GM19455 (cell line): ENCODE measurements at regions not wholly inside any gene's neighbourhood (a gene's known extent, or its start where the extent isn't known, plus 50 kb on each side); places are given as distances from the start of the nearest gene placed in this dataset.
"Not testable (repeated sequence)": the region's sequence is repeated elsewhere in the genome, so short reads cannot be mapped to it uniquely, and the experiment has no call there.

Source experiments
- ATAC-seq: cut with Tn5 transposase; IDR thresholded peaks from one replicate; pipeline ENCODE4 v1.9.1; 2021; ENCODE audit not compliant: unreplicated experiment

DNA sequence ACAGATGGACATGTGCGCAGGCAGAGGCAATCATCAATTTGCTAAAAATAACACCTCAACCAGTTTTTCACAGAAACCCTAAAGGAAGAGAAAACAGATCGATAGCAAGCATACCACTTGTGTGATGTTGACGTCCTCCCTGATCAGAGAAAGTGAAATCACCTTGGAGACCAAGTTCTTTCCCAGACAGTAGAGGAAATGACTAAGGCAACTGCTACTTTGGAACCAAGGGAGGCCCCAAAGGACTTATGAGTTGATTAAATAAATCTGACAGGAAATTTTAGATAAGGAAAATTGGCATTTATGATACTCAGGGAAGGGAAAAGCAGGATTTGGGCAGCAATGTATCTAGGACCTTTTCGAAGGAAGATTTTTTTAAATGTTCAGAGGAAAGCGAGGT is 267.1 kb upstream of the ASIC2 start:
- no peak for ATAC-seq

- ATAC-seq, result no peak
Observed at GRCh38 chr17:33560871-33561270, 267.8 kb upstream of the ASIC2 start.

- ATAC-seq, result no peak
Observed at GRCh38 chr17:33561569-33562334, 268.7 kb upstream of the ASIC2 start.

DNA sequence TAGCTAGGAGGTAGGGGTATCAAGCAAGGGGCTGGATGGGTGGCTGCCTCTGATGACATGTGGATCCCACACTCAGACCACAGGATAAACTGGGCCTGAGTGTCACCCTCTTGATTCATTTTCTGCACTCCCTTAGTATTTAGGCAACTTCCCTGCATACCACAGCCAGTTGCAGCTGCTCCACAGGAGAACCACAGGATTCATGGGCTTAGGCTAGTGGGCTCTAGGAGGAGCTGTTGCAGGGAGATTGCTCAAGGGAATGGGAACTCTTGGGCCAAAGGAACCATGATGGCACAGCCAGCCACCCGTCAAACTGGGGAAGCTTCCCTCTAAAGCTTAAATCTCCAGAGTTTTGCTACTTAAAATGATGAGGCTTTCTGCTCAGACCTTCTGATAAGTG is 269.7 kb upstream of the ASIC2 start:
- no peak for ATAC-seq

DNA sequence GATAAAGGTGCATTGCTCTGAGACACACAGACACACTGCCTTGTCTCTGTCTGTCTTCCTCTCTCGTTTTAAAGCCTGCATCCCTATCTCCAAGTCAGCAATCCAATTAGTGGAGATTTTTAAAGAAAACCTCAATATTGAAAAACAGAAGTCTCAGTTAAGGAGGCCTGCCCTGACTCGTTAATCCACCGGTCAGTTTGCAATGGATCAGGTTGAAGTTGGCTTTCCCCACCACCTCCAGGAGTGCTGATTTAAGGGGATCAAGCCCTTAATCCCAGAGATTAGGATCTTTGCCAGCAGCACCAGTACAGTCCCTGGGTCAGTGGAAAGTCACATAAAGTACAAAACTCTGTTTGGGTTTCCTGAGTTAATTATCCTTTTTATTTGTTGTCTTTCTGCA is 271.1 kb upstream of the ASIC2 start:
- ATAC-seq, result no peak

DNA sequence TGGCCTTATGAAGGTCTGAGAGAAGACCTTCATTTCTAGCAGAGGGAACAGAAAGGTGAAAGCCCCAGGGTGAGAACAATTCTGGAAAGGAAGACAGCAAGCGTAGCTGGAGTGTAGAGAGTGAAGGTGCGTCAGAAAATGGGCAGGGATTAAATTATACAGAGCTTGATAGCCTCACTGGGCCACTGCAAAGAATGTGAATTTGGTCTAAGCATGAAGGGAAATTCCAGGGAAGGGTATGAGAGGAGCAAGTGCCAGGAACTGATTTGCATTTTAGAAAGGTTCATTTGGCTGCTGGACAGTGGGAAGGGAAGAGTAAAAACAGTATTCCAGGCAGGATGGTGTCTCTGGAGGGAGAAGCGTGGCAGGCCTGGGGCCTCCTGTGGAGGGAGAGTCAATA is 274.1 kb upstream of the ASIC2 start:
- ATAC-seq, result no peak

GRCh38 chr17:33572615-33573014 is 279.5 kb upstream of the ASIC2 start:
- no peak for ATAC-seq

DNA sequence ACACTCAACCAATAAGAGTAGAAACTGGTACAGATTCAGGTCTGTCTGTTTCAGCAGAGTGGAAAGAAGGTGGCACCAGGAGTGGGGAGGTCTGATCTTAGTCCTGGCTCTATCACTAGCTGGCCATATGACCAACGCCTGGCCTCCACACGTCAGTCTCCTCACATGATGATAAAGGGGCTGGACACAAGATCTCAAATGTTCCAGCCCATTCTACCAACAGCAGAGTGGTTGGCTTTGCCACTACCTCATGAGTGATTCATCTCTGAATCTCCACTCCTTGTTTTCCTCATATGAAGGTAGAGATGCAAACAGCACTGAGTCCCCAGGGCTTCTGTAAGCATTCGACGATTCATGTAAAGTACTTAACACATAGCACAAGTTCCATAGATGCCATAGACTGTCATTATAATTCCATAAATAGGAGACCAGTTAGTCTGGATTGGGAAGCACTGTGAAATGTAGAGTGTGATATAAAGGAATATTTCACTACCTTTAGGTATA is 281.9 kb upstream of the ASIC2 start:
- no peak for ATAC-seq

GRCh38 chr17:33579740-33580139 is 286.6 kb upstream of the ASIC2 start:
- ATAC-seq, result not testable (repeated sequence)

DNA sequence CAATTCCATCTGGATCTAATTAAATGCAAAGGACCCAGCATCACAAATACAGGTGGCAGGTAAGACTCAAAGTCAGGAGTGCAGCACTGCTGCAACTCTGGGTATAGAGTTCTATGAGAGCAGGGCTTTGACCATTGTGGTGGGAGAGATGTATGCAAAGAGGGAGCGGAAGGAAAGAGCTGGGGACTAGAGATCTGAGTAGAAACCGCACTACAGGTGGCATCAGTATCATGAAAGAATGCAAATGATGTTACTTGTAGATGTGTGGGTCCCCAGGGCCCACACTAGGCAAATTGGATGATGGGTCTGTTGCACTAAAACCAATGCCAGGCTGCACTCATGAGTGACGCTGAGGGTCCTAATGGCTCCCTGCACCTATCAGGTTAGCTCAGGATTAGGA is 287.1 kb upstream of the ASIC2 start:
- no peak for ATAC-seq

DNA sequence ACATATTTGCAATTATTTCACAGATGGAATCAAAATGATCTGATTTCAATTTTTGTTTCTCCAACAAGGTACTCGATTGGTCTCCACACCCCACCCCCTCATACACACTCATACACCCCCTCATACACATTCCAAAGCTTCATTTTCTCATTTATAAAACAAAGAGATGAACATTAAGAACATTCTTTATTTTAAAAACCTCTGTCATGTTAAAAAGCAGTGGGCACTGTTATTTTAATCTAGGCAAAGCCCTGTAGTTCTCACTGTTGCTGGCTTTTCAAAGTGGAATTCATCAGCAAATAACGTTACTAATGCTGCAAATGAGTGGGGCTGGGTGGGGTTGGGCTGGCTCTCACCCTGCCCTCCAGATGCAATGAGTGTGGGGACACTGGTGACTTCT is 289.6 kb upstream of the ASIC2 start:
- ATAC-seq, result no peak

DNA sequence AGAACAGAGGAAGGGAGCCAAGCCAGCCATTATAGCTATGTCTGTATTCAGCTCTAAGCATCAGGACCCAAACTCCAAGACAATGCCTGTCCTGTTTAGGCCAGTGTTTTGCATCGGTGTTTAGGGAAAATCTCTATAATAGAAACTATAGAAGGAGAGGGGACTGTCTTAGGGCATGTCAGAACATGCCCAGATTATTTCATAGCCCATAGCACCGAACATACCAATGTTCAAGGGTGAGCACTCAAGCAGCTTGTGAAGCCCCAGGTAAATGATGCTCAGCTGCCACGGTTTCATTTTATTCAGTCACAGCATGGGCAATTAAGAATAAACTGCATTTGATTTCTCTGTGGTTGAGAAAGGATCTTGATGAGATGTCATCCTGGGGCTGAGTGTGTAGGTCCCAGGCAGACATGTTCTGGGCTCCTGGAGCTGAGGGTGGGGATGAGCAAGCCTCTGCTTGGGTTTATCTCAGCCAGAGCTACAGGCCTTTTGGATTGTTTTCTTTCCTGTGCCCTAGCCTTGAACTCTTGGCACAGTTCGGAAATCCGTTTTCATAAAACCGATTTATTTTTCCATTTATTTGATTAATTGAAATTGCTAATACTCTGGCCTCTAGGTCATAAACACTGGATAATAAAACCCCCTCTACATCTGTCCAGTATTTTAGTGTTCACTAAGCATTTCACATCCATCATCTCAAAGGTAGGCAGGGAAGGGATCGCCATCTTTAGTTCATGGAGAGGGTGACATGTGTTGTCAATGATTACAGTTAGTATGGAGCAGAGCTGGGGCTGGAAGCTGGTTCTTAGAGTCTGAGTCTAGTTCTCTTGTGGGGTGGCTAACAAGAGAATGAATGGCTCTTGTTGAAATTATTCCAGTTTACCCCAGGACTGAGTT is 290.7 kb upstream of the ASIC2 start:
- ATAC-seq, result no peak

- ATAC-seq, result no peak
Observed at GRCh38 chr17:33593991-33594390, 300.9 kb upstream of the ASIC2 start.

DNA sequence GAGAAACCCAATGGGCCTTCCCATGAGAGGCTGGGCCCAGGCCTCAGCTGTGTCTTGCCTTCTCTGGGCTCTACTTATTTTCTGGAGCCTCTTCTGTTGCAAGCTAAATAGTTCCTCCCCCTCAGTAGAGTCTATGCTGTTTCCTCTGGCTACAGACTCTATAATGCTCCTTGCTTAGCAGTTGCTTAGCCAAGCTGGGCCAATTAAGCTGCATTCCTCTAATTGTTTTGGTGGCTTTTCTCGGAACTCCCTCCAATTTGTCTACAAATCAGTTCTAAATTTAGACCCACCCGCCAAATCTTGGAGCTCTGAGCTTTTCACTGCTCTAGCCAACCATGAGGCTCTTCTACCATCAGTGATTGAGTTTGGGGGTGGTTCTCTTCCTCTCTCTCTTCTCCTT is 302.7 kb upstream of the ASIC2 start:
- no peak for ATAC-seq

DNA sequence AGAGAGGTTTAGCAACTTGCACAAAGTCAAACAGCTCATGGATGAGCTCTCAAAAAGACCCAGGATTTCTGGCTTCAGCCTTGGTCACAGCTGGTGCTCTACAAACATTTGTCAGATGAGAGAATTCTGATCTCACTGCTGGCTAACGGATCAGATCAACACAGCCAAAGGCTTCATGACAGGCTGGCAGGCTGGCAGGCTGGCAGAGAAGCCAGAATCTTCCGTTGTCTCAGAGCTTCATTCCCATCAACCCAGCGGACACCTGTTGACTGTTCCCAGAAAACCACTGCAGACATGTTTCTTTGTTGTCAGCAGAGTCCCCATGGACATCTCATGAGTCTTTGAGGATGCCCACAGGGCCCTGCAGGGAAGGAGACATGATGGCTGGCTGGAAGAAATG is 303.8 kb upstream of the ASIC2 start:
- no peak for ATAC-seq

DNA sequence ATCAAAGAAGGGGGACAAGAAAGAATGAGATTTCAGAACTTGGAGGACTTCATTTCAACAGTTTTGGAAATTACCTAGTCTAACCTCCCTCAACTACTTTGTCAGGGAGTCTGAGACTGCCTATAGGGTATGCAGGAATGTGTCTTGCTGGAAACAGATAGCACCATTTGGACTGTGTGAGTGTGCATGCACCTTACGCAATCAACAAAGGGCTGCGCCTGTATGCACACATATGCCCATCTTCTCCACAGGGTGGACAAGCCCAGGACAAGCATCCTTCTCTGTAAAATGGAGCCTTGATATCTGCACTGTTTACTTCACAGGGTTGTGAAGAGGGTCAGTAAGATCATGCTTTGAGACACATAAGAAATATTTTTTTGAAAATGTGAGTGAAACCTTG is 305.7 kb upstream of the ASIC2 start:
- no peak for ATAC-seq

DNA sequence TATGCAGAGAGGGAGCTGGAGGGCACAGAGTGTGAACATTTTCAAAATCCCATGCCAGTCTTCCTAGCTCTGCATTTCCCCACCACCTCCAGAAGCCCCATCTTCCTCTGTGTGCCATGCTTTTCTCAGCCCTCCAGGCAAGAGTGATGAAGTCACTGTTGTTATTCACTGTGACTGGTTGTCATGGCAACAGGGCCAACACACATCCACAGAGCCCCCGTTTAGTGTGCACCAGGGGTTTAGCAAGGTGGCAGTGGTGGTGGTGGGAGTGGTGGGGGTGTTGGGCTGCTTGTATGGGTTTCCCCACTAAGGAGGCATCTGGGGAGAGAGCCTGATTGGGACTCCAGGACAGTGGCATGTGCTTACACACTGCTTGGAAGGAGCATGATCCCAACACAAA is 309.9 kb upstream of the ASIC2 start:
- no peak for ATAC-seq

DNA sequence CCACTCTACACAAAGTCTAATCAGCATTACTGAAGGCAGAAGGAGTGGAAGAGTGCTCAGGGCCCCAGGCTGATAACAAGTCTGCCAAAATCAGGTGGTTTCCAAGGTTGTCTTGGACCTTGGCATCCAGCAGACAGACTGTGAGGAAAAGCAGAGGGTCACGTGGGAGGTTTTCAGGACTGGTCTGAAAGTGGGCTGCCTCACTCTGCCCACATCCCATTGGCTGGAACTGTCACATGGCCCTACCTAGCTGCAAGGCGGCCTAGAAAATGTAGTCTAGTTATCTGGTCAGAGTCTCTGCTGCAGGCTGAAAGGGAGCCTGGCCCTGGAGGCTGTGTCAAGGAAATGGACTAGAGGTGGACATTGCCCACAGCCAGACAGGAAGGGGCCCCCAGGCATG is 310.7 kb upstream of the ASIC2 start:
- no peak for ATAC-seq

- ATAC-seq, result no peak
Observed at GRCh38 chr17:33611532-33611931, 318.4 kb upstream of the ASIC2 start.

GRCh38 chr17:33615861-33616260 is 322.8 kb upstream of the ASIC2 start:
- no peak for ATAC-seq

DNA sequence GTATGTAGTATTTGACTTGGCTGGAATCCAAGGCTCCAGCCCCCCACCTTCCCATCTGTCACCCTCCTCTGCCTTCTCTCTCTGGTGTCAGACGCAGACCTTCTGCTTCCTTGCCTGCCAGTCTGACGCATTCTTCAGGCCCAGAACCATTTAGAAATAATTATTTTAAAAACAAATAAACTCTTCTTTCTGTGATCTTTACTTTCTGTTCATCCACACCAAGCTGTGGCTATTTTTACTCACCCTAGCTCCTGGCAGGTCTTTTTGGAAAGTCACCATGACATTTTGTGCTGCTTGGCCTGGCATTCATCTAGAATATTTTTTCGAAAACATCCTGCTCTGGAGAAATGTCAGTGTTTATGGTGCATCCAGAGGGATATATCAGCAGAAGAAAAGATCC is 330.7 kb upstream of the ASIC2 start:
- ATAC-seq, result no peak
